ENCODE measurements at regions not wholly inside any gene's neighbourhood (a gene's known extent, or its start where the extent isn't known, plus 50 kb on each side); places are given as distances from the start of the nearest gene placed in this dataset.

GRCh38 chrY:8599141-8599540, 738.1 kb upstream of the TSPY4 start:
- no peak for TF ChIP-seq CTCF (IDR thresholded peaks at IDR 0.05 in 4 of 5, conservative IDR thresholded peaks at IDR 0.05 in 1 of 5)
- TF ChIP-seq POLR2A (IDR thresholded peaks at IDR 0.05): no peak

Data from gastrocnemius medialis (tissue), 4 donors.